ENCODE measurements at regions not wholly inside any gene's neighbourhood (a gene's known extent, or its start where the extent isn't known, plus 50 kb on each side); places are given as distances from the start of the nearest gene placed in this dataset.

DNA sequence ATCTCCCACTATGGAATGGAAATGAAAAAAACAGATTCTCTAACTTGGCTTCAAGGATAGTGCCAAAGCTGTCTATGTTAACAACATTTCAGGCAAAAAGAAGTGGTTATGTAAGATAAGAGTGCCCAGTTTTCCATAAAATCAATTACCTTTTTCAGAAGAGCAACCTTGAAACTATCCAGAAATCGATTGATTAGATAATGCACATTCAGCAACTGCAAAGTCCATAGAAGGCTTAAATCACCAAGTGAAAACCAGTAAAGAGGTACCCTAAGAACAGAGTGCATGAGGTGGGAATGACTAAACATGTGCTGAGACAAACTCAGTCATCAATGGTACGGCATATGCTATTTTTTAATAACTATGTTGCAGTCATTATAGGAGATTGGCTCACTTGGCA, 71.9 kb upstream of the TNKS2 start:
- Histone ChIP-seq H3K4me2 (ENCODE audit: insufficient read depth, insufficient read length, low read length) (no peak overlapping the region), H4K8ac (replicated peaks; ENCODE audit: insufficient read length, low read depth, low read length) (no peak overlapping the region), H2AK5ac (ENCODE audit: insufficient read length, low read length) (no peak overlapping the region), H4K91ac (ENCODE audit: insufficient read length, low read depth, low read length) (no peak overlapping the region), H2BK12ac (ENCODE audit: insufficient read length, low read depth, low read length) (no peak overlapping the region), H2AFZ (ENCODE audit: low read length) (no peak overlapping the region), H3K14ac (ENCODE audit: insufficient read depth, low read length) (no peak overlapping the region), H3T11ph (ENCODE audit: low read length) (no peak overlapping the region), H3K79me2 (ENCODE audit: insufficient read depth, low read length) (no peaks in the 10 kb centered on the region), H2BK120ac (ENCODE audit: low read depth, low read length, poor library complexity, severe bottlenecking) (no peak overlapping the region), H2BK5ac (ENCODE audit: insufficient read length, low read length) (no peak overlapping the region), H3K27ac (ENCODE audit: insufficient read length, low read depth, low read length) (no peak overlapping the region), H3K56ac (ENCODE audit: insufficient read length, low read depth, low read length) (no peak overlapping the region), H2BK20ac (ENCODE audit: low read depth, low read length, poor library complexity, severe bottlenecking) (no peak overlapping the region), H3K27me3 (ENCODE audit: insufficient read depth, low read length) (no peaks in the 10 kb centered on the region), H3K18ac (ENCODE audit: insufficient read length, low read depth, low read length) (no peak overlapping the region), H4K5ac (ENCODE audit: insufficient read length, low read depth, low read length) (no peak overlapping the region), H3K79me1 (ENCODE audit: insufficient read depth, low read depth, low read length, poor library complexity, severe bottlenecking) (no peaks in the 10 kb centered on the region), H3K4ac (ENCODE audit: low read depth, low read length) (no peak overlapping the region), H3K9me3 (ENCODE audit: control insufficient read depth, low read depth, low read length) (no peaks in the 10 kb centered on the region), H3K23ac (ENCODE audit: insufficient read length, low read depth, low read length) (no peak overlapping the region), H4K20me1 (ENCODE audit: control insufficient read depth, insufficient read depth, insufficient read length) (no peaks in the 10 kb centered on the region), H2BK15ac (ENCODE audit: low read depth, low read length) (no peak overlapping the region), H3K23me2 (ENCODE audit: insufficient read length, low read depth, low read length, poor library complexity, severe bottlenecking) (no peaks in the 10 kb centered on the region), H3K4me1 (ENCODE audit: insufficient read depth, low read length) (no peaks in the 10 kb centered on the region), H3K9ac (ENCODE audit: extremely low read depth, insufficient read length, low read length) (no peak overlapping the region)
- WGBS (ENCODE audit: extremely low coverage, insufficient read length, low lambda C conversion rate) = no CpG with 5 or more reads among the region's 2 CpGs
- TF ChIP-seq CTCF (conservative IDR thresholded peaks at IDR 0.05) = no peak
- Mint-ChIP-seq H3K9me3 (no peaks in the 10 kb centered on the region), H3K27ac (no peak overlapping the region), H3K4me1 (no peaks in the 10 kb centered on the region), H3K27me3 (ENCODE audit: low read depth) (no peaks in the 10 kb centered on the region; the same call in 1 of the 2 replicates), H3K4me3 (no peak overlapping the region), H3K36me3 (ENCODE audit: insufficient read depth in 1 of 3, low read depth in 3 of 3) (no peaks in the 10 kb centered on the region)
- no peak for DNase-seq
